ENCODE measurements at regions not wholly inside any gene's neighbourhood (a gene's known extent, or its start where the extent isn't known, plus 50 kb on each side); places are given as distances from the start of the nearest gene placed in this dataset.

- intact Hi-C loops (cut with DNase I) = no loop called here
- Histone ChIP-seq H3K9ac (ENCODE audit: low read depth in 2 of 2, low read length in 2 of 2) (no peak overlapping the region), H3K4me3 (no peak overlapping the region), H3K27me3 (no peaks in the 10 kb centered on the region), H3K27ac (no peak overlapping the region), H3K9me3 (no peaks in the 10 kb centered on the region), H3K36me3 (no peaks in the 10 kb centered on the region), H3K4me1 (no peaks in the 10 kb centered on the region)
- TF ChIP-seq CTCF (IDR thresholded peaks at IDR 0.05) = no peak
- no peak for DNase-seq
These were observed 326.6 kb downstream of the PHF14 start for GRCh38 chr7:11300241-11300640.

- Histone ChIP-seq H3K27me3 (no peaks in the 10 kb centered on the region), H3K36me3 (no peaks in the 10 kb centered on the region), H3K4me1 (no peaks in the 10 kb centered on the region), H3K9ac (ENCODE audit: low read depth in 2 of 2, low read length in 2 of 2) (no peak overlapping the region), H3K27ac (no peak overlapping the region), H3K9me3 (no peaks in the 10 kb centered on the region), H3K4me3 (no peak overlapping the region)
- DNase-seq = no peak
- no peak for TF ChIP-seq CTCF (IDR thresholded peaks at IDR 0.05)
- intact Hi-C loops (cut with DNase I) = no loop called here
These were observed 328.4 kb downstream of the PHF14 start for GRCh38 chr7:11302121-11302520.

GRCh38 chr7:11313801-11314200 lies 340.1 kb downstream of the PHF14 start:
- H3K36me3 ChIP-seq = no peaks in the 10 kb centered on the region
- H3K9ac ChIP-seq (ENCODE audit: low read depth in 2 of 2, low read length in 2 of 2) = no peak overlapping the region
- intact Hi-C loops (cut with DNase I) = no loop called here
- H3K27me3 ChIP-seq = no peaks in the 10 kb centered on the region
- no peak overlapping the region for H3K4me3 ChIP-seq
- no peak for TF ChIP-seq CTCF (IDR thresholded peaks at IDR 0.05)
- no peak overlapping the region for H3K27ac ChIP-seq
- H3K9me3 ChIP-seq = no peaks in the 10 kb centered on the region
- no peaks in the 10 kb centered on the region for H3K4me1 ChIP-seq
- DNase-seq = no peak

GRCh38 chr7:11315666-11316258 lies 342.1 kb downstream of the PHF14 start:
- Histone ChIP-seq H3K4me3 (no peak overlapping the region), H3K27me3 (no peaks in the 10 kb centered on the region), H3K9ac (ENCODE audit: low read depth in 2 of 2, low read length in 2 of 2) (no peak overlapping the region), H3K36me3 (no peaks in the 10 kb centered on the region), H3K4me1 (no peaks in the 10 kb centered on the region), H3K27ac (no peak overlapping the region), H3K9me3 (no peaks in the 10 kb centered on the region)
- no peak for DNase-seq
- TF ChIP-seq CTCF (IDR thresholded peaks at IDR 0.05) = no peak
- intact Hi-C loops (cut with DNase I) = no loop called here

GRCh38 chr7:11317766-11318165 lies 344.1 kb downstream of the PHF14 start:
- no peak overlapping the region for H3K9ac ChIP-seq (ENCODE audit: low read depth in 2 of 2, low read length in 2 of 2)
- no peak for DNase-seq
- intact Hi-C loops (cut with DNase I) = no loop called here
- H3K36me3 ChIP-seq = no peaks in the 10 kb centered on the region
- H3K4me1 ChIP-seq = no peaks in the 10 kb centered on the region
- H3K27me3 ChIP-seq = no peaks in the 10 kb centered on the region
- no peak overlapping the region for H3K4me3 ChIP-seq
- no peak for TF ChIP-seq CTCF (IDR thresholded peaks at IDR 0.05)
- H3K9me3 ChIP-seq = no peaks in the 10 kb centered on the region
- H3K27ac ChIP-seq = no peak overlapping the region
